Fibroblast of gingiva (primary cell): ENCODE measurements at regions not wholly inside any gene's neighbourhood (a gene's known extent, or its start where the extent isn't known, plus 50 kb on each side); places are given as distances from the start of the nearest gene placed in this dataset.

ENCODE experiments used
- DNase-seq: peaks from one replicate; pipeline ENCODE4 v3.0.0-alpha.2; 2011; ENCODE audit warnings: low read depth

DNA sequence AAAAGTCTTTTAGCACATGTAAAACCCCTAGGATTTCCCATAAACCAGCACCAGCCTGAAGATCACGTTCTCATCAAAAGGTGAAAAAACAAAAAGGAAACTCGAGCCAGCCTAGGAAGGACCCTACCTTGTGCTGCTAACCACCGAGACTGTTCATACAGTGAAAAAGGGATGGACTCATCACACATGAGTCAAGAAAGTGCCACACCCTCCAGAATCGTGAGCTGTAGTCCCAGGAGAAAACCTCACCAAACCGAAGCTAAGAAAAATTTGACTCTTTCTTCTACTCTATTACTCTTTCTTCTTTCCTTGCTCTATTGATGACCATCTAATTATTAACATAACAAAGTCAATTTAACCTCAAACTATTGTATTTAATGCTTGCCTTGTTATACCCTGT, 124.8 kb upstream of the USP9Y start:
- DNase-seq = no peak

DNA sequence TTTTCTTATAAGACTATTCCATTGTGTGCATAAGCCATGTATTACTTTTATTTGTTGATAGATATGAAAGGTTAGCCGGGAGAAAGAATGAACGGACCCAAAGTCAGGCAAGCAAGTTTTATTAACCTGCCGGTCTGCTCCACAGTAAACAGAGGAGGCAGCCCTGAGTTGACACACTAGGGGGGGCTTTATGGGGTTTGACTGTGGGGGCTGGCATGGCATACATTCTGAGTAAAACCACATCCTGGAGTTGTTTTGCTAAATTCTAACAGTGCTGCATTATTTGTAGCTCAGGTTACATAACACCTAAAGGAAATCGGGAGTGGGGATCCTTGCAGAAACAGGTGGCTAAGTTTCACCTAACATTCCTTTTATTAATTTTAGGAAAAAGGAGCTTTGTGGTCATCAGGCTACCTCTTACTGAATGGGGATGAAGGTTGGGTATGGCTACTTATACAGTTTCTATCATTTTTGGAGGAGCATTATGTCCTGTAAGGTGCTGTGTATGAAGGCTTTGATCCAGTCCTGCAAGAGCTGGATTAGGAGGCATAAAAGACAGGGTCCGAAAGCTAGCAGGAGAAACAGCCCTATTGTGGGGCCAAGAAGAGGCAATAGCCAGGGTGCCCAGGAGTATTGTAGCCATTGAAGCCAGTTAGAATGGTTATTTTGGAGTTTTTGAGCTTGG, 107.4 kb upstream of the USP9Y start:
- DNase-seq = no peak

DNA sequence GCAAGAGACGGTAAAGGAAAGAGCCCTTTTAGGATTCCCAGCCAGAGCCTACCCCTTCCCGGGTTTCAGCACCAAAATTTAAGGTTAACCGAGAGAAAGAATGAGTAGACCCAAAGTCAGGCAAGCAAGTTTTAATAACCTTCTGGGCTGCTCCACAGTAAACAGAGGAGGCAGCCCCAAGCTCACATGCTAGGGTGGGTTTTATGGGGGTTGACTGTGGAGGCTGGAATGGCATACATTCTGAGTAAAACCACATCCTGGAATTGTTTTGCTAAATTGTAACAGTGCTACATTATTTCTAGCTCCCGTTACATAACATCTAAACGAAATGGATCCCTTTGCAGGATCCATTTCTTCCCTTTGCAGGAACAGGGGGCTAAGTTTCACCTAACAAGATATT, 102.2 kb upstream of the USP9Y start:
- DNase-seq = no peak

DNA sequence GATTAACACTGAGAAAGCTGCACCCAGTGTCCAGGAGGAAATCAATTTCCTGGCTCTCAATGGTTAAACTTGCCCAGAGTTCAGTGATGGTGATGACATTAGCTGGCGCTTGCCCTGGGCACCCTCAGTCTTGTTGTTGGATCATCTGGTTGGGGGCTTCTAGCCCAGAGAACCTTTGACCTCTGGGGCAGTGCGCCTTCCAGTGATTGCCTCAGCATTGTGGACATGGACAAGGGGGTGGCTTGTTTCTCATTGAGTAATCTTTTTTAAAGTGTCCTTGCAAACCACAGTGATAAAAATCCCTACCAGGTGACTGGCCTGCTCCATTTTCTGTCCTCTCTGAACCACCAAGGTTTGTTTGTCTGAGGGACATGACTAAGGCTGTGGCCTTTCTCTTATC, 95.6 kb upstream of the USP9Y start:
- no peak for DNase-seq

DNA sequence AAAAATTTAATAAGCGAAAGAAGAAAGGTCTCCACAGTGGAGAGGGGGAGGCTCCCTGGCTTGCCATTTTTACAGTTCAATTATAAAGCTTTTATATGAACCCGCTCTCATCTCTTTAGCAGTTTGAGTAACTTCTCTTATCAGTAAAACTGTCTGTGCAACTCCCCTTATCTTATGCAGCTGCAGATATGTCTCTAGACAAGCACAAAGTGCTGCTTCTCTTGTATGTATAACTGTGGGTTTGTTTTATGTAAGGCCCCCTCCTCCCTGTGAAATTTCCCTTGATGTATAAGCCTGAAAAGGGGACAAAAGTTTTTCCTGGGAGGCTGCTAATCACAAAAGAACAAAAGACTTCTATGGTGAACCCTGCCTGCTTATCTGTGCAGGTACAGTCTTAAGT, 90.2 kb upstream of the USP9Y start:
- no peak for DNase-seq

DNA sequence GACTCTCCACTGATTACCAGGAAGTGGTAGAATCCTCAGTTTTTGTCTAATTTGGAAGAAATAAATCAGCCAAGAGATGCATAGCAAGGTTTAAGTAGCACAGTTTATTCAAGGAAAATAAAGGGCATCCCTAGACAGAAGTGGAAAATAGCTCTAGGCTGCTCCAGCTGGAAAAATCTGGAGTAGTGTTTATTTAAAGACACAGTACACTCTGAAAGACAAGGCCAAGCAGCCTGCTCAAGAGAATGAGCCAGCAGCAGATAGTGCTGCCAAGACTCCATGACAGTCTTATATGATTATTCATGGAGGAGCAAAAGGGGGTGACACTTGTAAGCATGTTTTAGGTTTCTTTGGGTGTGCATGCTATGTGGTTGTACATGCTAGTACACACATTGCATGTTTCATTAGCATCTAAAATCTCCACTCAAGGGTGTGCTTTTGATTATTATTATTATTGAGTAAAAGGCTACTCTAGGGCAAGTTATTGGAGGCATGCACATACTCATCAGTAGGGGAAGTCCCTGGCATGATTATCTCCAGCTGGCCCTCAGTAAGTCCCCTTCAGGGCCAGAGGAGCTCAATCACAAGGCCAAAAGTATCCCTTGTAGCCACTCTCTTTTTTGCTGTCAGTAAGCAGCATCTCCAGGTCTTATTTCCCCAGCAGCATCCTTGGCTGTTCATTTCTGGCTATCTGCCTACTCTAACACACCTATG, 85.1 kb upstream of the USP9Y start:
- peak; percentile 57 for DNase-seq

DNA sequence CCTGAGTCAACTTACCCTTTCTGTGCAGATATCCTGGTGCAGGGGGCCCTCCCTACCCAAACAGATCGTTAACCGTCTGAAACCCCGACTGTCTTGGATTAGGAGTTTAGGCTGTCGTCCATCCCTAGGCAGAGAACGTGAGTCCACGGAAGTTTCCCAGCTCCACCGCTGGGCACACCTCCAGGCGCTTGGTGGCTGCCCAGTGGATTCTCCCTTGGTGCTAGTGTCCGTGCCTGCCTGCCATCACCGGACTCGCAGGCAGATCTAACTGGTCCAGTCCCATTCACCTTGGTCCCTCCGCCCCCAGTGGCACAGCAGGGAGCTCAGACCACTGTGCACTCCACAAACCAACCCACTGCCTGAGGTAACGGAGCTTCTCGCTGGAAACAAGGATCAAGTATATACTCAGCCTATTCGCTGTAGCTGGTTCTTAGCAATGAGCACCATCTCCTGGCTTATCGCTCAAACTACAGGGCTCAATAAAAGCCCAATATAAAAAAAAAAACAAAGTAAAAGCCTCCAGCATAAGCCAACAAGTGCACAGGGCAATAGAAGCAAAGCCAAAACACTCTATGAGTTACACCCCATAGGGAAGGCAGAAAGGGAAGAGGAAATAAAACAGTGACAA, 79.5 kb upstream of the USP9Y start:
- DNase-seq = peak; percentile 42

DNA sequence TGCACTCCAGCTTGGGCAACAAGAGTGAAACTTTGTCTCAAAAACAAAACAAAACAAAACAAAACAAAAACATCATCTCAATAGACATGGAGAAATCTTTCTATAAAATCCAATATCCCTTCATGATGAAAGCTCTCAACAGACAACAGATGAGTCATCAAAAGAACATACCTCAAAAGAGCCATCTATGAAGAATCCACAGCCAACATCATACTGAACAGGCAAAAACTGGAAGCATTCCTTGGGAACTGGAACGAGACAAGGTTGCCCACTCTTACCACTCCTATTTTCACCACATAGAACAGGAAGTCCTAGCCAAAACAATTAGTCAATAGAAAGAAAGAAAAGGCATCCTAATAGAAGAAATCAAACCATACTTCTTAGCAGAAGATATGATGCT, 77.8 kb upstream of the USP9Y start:
- DNase-seq = peak; percentile 14

DNA sequence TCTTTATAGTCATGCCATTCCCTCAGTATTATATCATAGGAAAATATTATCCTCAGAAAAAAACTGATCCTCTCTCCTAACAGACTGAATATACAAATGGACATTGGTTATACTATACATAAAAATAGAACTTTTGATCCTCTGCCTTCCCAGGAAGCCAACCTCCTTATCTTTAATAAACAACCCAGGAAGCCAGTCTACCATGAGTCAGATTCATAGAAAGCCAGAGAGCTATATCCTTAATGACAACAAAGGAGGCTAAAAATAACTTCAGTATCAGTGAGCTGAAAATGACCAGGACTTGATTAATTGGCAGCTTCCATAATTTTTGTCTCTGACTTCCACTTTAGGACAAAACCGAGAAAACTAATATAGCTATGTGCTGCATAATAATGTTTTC, 58.0 kb upstream of the USP9Y start:
- DNase-seq = no peak

DNA sequence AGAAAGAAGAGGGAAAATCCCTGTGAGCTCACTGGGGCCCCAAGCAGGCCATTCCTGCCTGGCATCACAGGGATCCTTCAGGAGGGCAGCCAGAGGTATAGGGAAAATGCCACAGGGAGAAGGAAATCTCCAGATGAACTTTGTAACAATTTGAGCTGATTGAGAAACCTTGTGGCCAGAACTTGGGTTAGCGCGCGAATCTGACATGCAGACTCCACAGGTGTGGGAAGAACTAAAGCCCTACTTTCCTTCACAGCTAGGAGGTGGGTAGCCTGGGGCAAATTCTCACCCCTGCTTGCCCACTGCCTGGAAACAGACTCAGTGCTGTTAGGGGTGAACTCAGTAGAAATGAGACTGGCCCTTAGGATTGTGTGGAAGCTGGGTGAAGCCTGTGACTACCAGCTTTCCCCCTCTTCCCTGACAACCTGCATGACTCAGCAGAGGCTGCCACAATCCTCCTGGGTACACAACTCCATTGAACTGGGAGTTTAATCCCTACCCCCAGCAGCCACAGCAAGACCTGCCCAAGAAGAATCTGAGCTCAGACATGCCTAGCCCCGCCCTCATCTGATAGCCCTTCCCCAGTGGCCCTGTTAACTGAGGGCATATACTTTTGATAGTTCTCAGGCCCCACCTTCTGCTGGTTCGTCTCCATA, 57.2 kb upstream of the USP9Y start:
- DNase-seq = peak; percentile 1

DNA sequence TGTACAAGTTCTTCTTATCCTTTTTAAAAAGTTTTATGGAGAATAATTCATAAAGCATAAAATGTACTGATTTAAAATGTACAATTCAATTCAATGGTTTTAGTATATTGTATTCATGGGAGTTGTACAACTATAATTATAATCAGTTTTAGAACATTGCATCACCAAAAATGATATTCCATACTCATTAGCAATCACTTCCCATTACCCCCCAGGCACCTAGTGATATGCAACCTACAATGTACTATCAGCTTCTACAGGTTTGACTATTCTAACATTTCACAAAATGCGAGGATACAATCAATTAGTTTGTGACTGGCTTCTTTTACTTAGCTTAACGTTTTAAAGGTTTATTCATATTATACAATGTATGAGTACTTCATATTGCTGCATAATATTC, 49.9 kb upstream of the USP9Y start:
- DNase-seq = no peak
